Mesothelial cell of epicardium (in vitro differentiated cells): ENCODE measurements at regions not wholly inside any gene's neighbourhood (a gene's known extent, or its start where the extent isn't known, plus 50 kb on each side); places are given as distances from the start of the nearest gene placed in this dataset.
"Not testable (repeated sequence)": the region's sequence is repeated elsewhere in the genome, so short reads cannot be mapped to it uniquely, and the experiment has no call there.

Experiments
- DNase-seq, 2 experiments: peaks; one replicate each; pipeline ENCODE4 v3.0.0; 2021; ENCODE audit warnings: low spot score in 2 of 2; ENCODE audit not compliant: unreplicated experiment in 2 of 2
- H3K27ac Mint-ChIP-seq: 2 replicates; pipeline ENCODE4 v1.8.0; 2021; ENCODE audit warnings: mixed read lengths
- H3K27me3 Mint-ChIP-seq: 2 replicates; pipeline ENCODE4 v1.8.0; 2021; ENCODE audit warnings: low read depth, mixed read lengths
- H3K36me3 Mint-ChIP-seq: 2 replicates; pipeline ENCODE4 v1.8.0; 2021; ENCODE audit warnings: mixed read lengths
- H3K4me1 Mint-ChIP-seq: 2 replicates; pipeline ENCODE4 v1.8.0; 2021; ENCODE audit warnings: mixed read lengths
- H3K4me3 Mint-ChIP-seq: 2 replicates; pipeline ENCODE4 v1.8.0; 2021; ENCODE audit warnings: mild to moderate bottlenecking, moderate library complexity, mixed read lengths
- H3K9me3 Mint-ChIP-seq: 2 replicates; pipeline ENCODE4 v1.8.0; 2021; ENCODE audit warnings: mixed read lengths
- CTCF ChIP-seq: fragments of 200-600 bp; sonication (generic); IDR thresholded peaks from one replicate; pipeline ENCODE4 v1.5.0; 2021; ENCODE audit warnings: antibody characterized with exemption; ENCODE audit not compliant: unreplicated experiment

GRCh38 chr19:14265290-14266036 is 59.5 kb upstream of the ADGRL1 start:
- no peak for TF ChIP-seq CTCF

GRCh38 chr19:14255902-14256649 is 50.1 kb upstream of the ADGRL1 start:
- H3K27ac Mint-ChIP-seq, DNase-seq, H3K27me3 Mint-ChIP-seq, H3K4me1 Mint-ChIP-seq, H3K36me3 Mint-ChIP-seq, H3K4me3 Mint-ChIP-seq, H3K9me3 Mint-ChIP-seq: not testable (repeated sequence)

More at GRCh38 chr19:14265290-14266036, 59.5 kb upstream of the ADGRL1 start:
- H3K4me1 Mint-ChIP-seq = peaks cover 8% of the 10 kb centered on the region
- H3K9me3 Mint-ChIP-seq = no peaks in the 10 kb centered on the region
- peak overlapping the region; percentile 58 for H3K4me3 Mint-ChIP-seq
- H3K36me3 Mint-ChIP-seq = no peaks in the 10 kb centered on the region
- DNase-seq = no peak
- H3K27ac Mint-ChIP-seq = no peak overlapping the region
- peaks cover 27% of the 10 kb centered on the region for H3K27me3 Mint-ChIP-seq
